ENCODE measurements at regions not wholly inside any gene's neighbourhood (a gene's known extent, or its start where the extent isn't known, plus 50 kb on each side); places are given as distances from the start of the nearest gene placed in this dataset.

DNA sequence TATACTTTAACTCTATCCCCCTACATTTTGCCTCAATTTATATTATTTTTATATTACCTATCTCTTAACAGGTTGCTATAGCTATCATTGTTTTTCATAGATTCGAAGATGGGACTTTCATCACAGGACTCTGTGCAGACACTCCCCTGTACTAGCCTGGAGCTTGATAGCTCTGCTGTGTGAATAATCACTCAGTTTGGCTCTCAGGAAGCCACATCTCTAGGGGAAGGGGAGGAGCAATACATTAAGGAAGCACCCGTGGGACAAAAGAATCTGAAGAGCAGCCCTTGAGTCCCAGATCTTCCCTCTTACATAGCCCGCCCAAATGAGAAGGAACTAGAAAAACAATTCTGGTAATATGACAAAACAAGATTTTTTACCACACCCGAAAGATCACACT, 114.3 kb upstream of the FXR1 start:
- TF ChIP-seq, protein P1, sequence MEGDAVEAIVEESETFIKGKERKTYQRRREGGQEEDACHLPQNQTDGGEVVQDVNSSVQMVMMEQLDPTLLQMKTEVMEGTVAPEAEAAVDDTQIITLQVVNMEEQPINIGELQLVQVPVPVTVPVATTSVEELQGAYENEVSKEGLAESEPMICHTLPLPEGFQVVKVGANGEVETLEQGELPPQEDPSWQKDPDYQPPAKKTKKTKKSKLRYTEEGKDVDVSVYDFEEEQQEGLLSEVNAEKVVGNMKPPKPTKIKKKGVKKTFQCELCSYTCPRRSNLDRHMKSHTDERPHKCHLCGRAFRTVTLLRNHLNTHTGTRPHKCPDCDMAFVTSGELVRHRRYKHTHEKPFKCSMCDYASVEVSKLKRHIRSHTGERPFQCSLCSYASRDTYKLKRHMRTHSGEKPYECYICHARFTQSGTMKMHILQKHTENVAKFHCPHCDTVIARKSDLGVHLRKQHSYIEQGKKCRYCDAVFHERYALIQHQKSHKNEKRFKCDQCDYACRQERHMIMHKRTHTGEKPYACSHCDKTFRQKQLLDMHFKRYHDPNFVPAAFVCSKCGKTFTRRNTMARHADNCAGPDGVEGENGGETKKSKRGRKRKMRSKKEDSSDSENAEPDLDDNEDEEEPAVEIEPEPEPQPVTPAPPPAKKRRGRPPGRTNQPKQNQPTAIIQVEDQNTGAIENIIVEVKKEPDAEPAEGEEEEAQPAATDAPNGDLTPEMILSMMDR (IDR thresholded peaks at IDR 0.05), result no peak
- no peak for TF ChIP-seq POLR2A (IDR thresholded peaks at IDR 0.05)
